HUES64 (cell line): ENCODE measurements at regions not wholly inside any gene's neighbourhood (a gene's known extent, or its start where the extent isn't known, plus 50 kb on each side); places are given as distances from the start of the nearest gene placed in this dataset.

Source experiments
- H3K27ac ChIP-seq: 2 replicates; pipeline ENCODE4 v1.7.0; 2013; ENCODE audit warnings: low read depth, low read length, inconsistent platforms
- H3K27me3 ChIP-seq: 2 replicates; pipeline ENCODE4 v1.6.1; 2013; ENCODE audit warnings: mild to moderate bottlenecking, low read length; ENCODE audit not compliant: insufficient read depth
- H3K36me3 ChIP-seq: 2 replicates; pipeline ENCODE4 v1.6.1; 2013; ENCODE audit warnings: mild to moderate bottlenecking, low read length; ENCODE audit not compliant: insufficient read depth
- H3K4me1 ChIP-seq: 2 replicates; pipeline ENCODE4 v1.6.1; 2013; ENCODE audit warnings: mild to moderate bottlenecking, low read length, moderate library complexity; ENCODE audit not compliant: insufficient read depth
- H3K4me3 ChIP-seq: 2 replicates; pipeline ENCODE4 v1.5.1; 2013; ENCODE audit warnings: mild to moderate bottlenecking, low read length, moderate library complexity
- H3K9ac ChIP-seq: 2 replicates; pipeline ENCODE4 v1.6.1; 2013; ENCODE audit warnings: mild to moderate bottlenecking, low read depth, low read length
- H3K9me3 ChIP-seq: 2 replicates; pipeline ENCODE4 v1.6.1; 2013; ENCODE audit warnings: low read depth, low read length; ENCODE audit not compliant: insufficient read depth
- WGBS: fragments of 150-250, 120-280 bp; methylation state at CpG from one replicate; pipeline ENCODE4 v1.1.7; 2013; ENCODE audit warnings: missing lambda C conversion rate; 5-methylcytosine and 5-hydroxymethylcytosine counted together

DNA sequence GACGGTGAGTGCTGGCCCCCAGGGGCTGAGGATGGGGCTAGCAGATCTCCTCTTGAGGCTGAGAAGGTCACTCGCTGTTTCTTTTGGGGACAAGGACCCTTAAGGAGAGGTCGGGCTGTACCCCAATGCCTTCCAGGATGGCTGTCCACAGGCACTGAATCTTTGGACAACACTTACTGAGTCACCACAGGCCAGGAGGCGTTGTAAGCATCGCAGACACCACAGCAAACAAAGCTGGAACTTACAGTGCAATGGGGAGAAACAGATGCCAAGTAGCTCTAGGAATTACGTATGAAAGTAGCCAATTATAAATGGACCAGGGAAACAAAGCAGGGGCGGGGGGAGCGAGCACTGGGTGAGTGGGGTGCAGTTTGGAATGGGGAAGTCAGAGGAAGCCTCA is 219.8 kb downstream of the GLI2 start:
- Histone ChIP-seq H3K9ac (no peak overlapping the region), H3K27ac (no peak overlapping the region), H3K4me1 (no peaks in the 10 kb centered on the region), H3K27me3 (no peaks in the 10 kb centered on the region), H3K36me3 (peaks cover 19% of the 10 kb centered on the region), H3K4me3 (no peak overlapping the region), H3K9me3 (no peaks in the 10 kb centered on the region)
- 82% methylated on average over 8 of the region's 8 CpGs for WGBS

DNA sequence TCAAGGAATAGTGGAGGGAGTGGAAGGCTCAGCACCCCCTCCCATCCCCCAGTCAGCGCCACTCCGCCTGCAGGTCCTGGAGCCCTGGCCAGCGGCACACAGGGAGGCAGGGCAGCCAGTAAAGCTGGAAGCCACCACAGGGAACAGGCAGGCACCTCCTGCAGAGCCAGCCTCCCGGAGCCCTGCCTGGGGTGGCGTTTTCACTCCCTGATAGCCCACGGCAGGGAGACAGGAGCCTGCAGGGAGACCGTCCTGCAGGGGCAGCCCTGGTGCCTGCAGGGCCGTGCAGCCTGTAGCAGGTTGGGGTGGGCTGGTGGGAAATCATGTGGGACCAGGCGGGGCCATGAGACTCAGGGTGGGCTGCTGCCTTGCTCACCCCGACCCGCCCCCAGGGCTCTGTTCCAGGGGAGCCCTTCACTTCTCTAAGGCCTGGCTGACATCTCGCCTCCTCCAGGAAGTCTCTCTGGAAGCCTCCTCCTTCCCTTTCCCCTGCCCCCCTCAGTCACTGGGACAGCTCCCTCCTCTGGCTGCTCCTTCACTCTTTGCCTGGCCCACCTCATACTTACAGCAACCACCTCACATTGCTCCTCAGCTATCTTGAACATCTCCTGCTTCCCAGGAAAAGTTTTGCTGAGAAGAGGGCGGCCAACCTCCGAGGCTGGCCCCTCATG is 221.0 kb downstream of the GLI2 start:
- no peak overlapping the region for H3K9ac ChIP-seq
- no peak overlapping the region for H3K4me3 ChIP-seq
- H3K4me1 ChIP-seq = no peaks in the 10 kb centered on the region
- peaks cover 19% of the 10 kb centered on the region for H3K36me3 ChIP-seq
- H3K9me3 ChIP-seq = no peaks in the 10 kb centered on the region
- H3K27me3 ChIP-seq = no peaks in the 10 kb centered on the region
- no peak overlapping the region for H3K27ac ChIP-seq
- 90% methylated on average over 14 of the region's 14 CpGs for WGBS

DNA sequence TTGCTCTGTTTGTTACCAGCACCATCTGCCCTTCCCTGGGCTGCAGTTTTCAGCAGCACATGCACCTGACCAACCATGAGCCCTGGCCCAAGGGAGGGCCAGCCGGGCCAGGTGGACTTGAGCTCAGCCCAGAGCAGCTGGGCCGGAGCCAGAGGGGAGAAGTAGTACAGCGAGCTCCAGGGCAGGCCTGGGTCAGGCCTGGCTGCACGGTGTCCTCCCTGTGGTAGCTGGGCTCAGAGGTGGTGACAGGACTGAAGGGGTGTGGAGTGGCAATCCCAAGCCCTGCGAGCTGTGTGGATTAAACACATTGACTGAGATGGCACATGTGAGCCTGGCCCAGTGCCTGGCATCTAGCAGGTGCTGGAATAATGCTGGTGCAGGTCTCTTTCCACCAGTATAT is 222.2 kb downstream of the GLI2 start:
- Histone ChIP-seq H3K9me3 (no peaks in the 10 kb centered on the region), H3K27me3 (no peaks in the 10 kb centered on the region), H3K9ac (no peak overlapping the region), H3K4me1 (no peaks in the 10 kb centered on the region), H3K36me3 (peaks cover 19% of the 10 kb centered on the region), H3K4me3 (no peak overlapping the region), H3K27ac (no peak overlapping the region)
- WGBS = 93% methylated on average over 5 of the region's 5 CpGs

DNA sequence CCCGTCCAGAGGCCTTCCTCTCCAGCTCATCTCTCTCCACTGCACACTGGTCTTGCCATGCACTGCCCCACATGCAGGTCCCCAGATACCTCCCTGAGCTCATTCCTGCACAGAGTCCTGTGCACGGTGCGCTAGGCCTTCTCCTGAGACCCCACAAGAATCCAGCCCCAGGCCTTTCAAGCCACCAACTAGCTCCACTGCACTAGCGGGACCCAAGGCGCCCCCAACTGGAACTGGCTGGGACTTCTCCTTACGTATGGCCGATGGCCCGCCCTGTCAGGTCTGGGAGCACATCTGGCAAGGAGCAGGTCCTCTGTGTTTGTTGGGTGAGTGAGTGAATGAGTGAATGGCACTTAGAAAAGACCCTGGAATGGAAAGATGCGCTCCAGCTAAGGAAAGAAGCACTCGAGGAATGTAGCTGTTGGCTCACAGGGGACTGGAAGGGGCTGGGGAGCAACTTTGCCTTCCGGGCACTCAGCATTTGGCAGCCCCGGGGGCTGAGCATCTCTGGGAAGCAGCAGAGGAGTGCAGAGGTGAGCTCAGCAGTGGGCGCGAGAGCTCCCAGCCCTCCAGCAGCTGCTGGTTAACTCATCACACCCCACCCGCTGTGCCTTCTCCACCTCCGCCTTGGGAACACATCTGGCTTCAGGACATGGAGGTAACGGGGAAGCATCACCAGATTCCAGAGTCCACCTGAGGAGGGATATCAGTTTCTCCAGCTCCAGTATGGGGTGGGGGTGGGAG is 223.1 kb downstream of the GLI2 start:
- no peak overlapping the region for H3K27ac ChIP-seq
- no peaks in the 10 kb centered on the region for H3K9me3 ChIP-seq
- no peak overlapping the region for H3K4me3 ChIP-seq
- H3K4me1 ChIP-seq = no peaks in the 10 kb centered on the region
- H3K36me3 ChIP-seq = peaks cover 19% of the 10 kb centered on the region
- no peaks in the 10 kb centered on the region for H3K27me3 ChIP-seq
- 82% methylated on average over 16 of the region's 17 CpGs for WGBS
- H3K9ac ChIP-seq = no peak overlapping the region

DNA sequence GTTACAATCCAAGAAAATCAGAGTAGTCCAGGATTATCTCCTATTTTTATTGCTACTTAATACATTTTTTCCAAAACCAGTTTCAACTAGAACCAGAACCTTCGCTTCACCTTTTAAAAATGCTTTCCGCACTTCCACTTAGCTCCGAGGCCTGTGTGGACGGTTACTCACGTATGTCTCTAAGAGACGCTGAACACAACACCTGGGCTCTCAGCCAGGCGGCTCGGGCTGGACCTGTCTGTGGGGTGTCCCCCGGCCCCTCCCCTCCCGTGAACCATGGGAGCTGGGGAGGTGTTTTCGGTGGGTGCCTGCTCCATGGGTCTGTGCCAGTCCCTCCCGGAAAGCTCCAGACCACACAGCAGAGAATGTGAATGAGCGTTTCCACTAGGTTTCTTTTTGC is 223.8 kb downstream of the GLI2 start:
- Histone ChIP-seq H3K27me3 (no peaks in the 10 kb centered on the region), H3K4me1 (no peaks in the 10 kb centered on the region), H3K36me3 (peaks cover 19% of the 10 kb centered on the region), H3K4me3 (no peak overlapping the region), H3K9ac (no peak overlapping the region), H3K9me3 (no peaks in the 10 kb centered on the region), H3K27ac (no peak overlapping the region)
- WGBS = 94% methylated on average over 13 of the region's 13 CpGs

DNA sequence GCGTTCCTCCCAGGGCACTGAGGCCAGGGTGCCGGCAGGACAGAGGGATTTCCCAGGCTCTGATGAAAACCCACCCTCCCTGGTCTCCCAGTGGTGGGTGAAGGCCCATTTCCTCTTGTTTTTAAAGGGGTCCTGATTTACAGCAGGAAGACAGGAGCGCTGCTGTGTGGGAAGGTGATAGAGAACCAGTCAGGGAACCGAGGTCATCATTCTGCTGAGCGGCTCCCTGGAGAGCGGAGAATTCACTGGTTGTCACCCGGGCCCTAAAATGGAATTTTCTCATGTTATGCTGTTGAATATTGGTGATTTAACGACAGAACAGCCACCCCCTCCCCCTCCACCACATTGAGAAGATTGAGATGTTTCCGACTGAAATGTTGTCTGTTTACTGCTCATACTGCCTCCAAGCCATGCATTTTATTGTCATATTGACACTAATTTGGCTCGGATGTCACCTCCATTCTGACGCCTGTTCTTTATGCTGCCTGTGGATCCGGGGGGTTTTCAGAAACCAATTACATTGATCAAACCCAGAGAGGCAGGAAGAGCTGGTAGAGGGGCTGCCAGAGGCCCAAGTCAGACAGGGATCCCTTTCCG is 225.2 kb downstream of the GLI2 start:
- Histone ChIP-seq H3K4me1 (no peaks in the 10 kb centered on the region), H3K9ac (no peak overlapping the region), H3K27me3 (no peaks in the 10 kb centered on the region), H3K4me3 (no peak overlapping the region), H3K9me3 (no peaks in the 10 kb centered on the region), H3K27ac (no peak overlapping the region), H3K36me3 (peaks cover 12% of the 10 kb centered on the region)
- 89% methylated on average over 13 of the region's 13 CpGs for WGBS

DNA sequence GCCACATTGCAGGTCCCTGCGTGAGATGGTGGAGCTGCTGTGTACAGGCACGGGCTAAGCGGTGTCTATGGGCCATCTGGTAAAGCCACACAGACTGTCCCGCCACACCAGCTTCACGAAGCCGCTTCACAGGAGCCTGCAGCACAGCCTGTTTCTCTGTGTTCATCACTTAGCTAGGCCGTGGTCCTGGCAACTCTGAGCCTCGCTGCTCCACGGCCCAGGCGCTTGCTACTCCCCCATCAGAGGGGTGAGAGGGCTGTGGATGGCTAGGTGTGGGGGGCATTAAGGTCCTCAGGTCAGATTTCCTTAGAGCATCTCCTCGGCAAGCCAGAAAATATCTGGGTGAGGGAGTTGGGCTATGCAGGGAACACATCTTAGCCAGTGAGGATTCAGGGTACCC is 225.7 kb downstream of the GLI2 start:
- WGBS = 82% methylated on average over 11 of the region's 11 CpGs
- Histone ChIP-seq H3K9me3 (no peaks in the 10 kb centered on the region), H3K27me3 (no peaks in the 10 kb centered on the region), H3K4me3 (no peak overlapping the region), H3K9ac (no peak overlapping the region), H3K27ac (no peak overlapping the region), H3K4me1 (no peaks in the 10 kb centered on the region), H3K36me3 (peaks cover 12% of the 10 kb centered on the region)

DNA sequence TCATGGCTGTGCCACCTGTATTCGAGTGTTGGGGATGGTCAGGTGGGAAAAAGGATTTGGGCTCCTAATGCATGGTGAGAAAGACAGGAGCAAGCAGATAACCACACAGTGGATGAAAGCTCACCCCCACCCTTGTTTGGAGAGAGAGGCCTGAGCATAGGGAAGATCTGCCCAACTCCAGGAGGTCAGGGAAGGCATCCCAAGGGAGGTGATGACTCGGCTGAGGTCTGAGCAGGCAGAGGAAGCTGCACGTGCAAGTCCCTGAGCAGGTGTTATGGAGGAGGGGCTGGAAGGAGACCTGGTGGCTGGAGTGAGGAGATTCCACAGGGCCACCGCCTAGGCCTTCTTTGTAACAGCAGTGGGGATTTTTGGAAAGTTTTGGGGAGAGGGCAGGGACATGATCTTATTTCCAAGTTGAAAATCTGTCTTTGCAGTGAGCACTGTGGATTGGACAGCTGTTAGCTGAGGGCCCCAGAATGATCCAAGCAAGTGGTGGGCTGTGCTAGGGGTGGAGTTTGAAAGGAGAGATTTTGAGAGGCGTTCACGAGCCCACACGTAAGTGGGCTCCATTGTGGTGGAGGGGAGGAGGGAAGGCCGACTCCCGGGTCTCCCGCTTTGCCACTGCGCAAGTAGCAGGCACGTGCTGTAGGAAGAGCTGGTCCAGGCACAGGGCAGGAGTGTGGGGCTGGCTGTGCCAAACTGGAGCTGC is 228.5 kb downstream of the GLI2 start:
- H3K9ac ChIP-seq = no peak overlapping the region
- no peaks in the 10 kb centered on the region for H3K9me3 ChIP-seq
- no peaks in the 10 kb centered on the region for H3K27me3 ChIP-seq
- peaks cover 16% of the 10 kb centered on the region for H3K36me3 ChIP-seq
- WGBS = 87% methylated on average over 12 of the region's 12 CpGs
- H3K27ac ChIP-seq = no peak overlapping the region
- H3K4me3 ChIP-seq = no peak overlapping the region
- H3K4me1 ChIP-seq = no peaks in the 10 kb centered on the region

DNA sequence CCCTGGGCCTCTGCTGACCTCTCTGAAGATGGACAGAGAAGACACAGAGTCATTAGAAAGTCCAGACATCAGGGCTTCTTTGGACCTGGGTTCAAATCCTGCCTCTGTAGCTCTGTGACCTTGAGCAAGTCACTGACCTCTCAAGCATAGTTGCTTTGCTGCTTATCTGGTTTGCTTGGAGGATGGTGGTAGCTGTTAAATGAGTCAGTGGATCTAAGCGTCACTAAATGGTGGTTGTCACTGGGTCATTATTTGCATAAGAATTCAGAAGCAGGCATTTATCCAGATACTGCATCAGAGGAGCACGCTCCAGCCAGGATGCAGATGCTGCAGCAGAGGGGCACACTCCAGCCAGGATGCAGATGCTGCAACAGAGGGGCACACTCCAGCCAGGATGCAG is 229.2 kb downstream of the GLI2 start:
- 92% methylated on average over 2 of the region's 2 CpGs for WGBS
- Histone ChIP-seq H3K9ac (no peak overlapping the region), H3K36me3 (peaks cover 18% of the 10 kb centered on the region), H3K27me3 (no peaks in the 10 kb centered on the region), H3K9me3 (no peaks in the 10 kb centered on the region), H3K4me1 (no peaks in the 10 kb centered on the region), H3K4me3 (no peak overlapping the region), H3K27ac (no peak overlapping the region)

DNA sequence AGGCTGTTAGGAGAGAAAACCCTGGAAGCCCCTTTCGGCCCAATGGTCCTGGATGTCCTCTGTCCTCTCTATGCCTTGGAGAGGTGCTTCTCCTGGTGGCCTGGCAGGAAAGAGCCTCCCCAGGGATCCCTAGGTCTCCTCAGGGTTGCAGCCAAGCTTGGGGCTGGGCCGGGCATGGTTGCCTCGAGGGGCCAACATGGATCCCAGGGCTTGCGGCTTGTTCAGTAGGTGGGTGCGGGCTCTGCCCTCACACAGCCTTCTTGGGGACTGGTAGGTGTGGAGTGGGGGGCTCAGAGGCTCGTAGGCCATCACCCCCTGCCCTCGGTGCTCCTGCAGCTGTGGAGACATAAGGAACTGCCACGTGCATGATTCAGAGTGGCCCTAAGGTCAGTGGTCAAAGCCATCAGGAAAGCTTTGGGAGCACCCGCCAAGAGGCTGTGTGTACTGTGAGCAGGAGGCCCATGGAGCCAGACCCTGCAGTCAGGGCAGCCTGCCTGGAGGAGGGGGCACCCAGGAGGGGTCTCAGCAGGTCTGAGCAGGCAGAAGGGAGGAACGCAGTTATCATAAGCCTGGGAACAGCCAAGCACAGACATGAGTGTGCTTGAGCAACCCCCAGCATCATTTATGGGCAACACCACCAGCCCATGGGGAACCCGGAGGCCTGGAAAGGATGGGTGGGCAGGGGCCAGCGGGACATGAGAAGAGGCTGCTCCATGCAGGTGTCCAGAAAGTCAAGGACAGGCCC is 231.0 kb downstream of the GLI2 start:
- no peak overlapping the region for H3K9ac ChIP-seq
- no peaks in the 10 kb centered on the region for H3K9me3 ChIP-seq
- peaks cover 34% of the 10 kb centered on the region for H3K36me3 ChIP-seq
- no peak overlapping the region for H3K4me3 ChIP-seq
- 94% methylated on average over 12 of the region's 12 CpGs for WGBS
- H3K27ac ChIP-seq = no peak overlapping the region
- no peaks in the 10 kb centered on the region for H3K27me3 ChIP-seq
- H3K4me1 ChIP-seq = no peaks in the 10 kb centered on the region
